Keratinocyte (primary cell): ENCODE measurements at regions not wholly inside any gene's neighbourhood (a gene's known extent, or its start where the extent isn't known, plus 50 kb on each side); places are given as distances from the start of the nearest gene placed in this dataset.

Experiments used
- DNase-seq: peaks from one replicate; pipeline ENCODE4 v3.0.0-alpha.2; 2011; ENCODE audit warnings: low read depth, missing footprints, low spot score
- FAIRE-seq: peaks from 2 replicates; lab custom pipeline; 2011; peaks lifted over from hg19 to GRCh38; lab: Jason Lieb, UNC
- H2AFZ ChIP-seq: 2 replicates; pipeline ENCODE4 v1.6.0; 2012; ENCODE audit warnings: low read length, control low read depth, inconsistent platforms; ENCODE audit not compliant: control insufficient read depth
- H3K27ac ChIP-seq: 2 replicates; pipeline ENCODE4 v1.5.1; 2011; ENCODE audit warnings: low read length; ENCODE audit not compliant: control insufficient read depth, insufficient read depth
- H3K27me3 ChIP-seq: 3 replicates; pipeline ENCODE4 v1.6.0; 2011; ENCODE audit warnings: low read length; ENCODE audit not compliant: control insufficient read depth, insufficient read depth; ENCODE audit errors: extremely low read depth
- H3K36me3 ChIP-seq, 2 experiments: 2 replicates in 1 of 2; 3 replicates in 1 of 2; pipeline ENCODE4 v1.5.1; 2011; ENCODE audit warnings: low read length in 2 of 2, mild to moderate bottlenecking in 1 of 2; ENCODE audit not compliant: control insufficient read depth in 2 of 2, insufficient read depth in 2 of 2; ENCODE audit errors: extremely low read depth in 1 of 2
- H3K4me1 ChIP-seq: 3 replicates; pipeline ENCODE4 v1.5.1; 2011; ENCODE audit warnings: low read length; ENCODE audit not compliant: control insufficient read depth, insufficient read depth; ENCODE audit errors: extremely low read depth
- H3K4me2 ChIP-seq: 3 replicates; pipeline ENCODE4 v1.6.0; 2011; ENCODE audit warnings: low read depth, low read length; ENCODE audit not compliant: control insufficient read depth, insufficient read depth; ENCODE audit errors: extremely low read depth
- H3K4me3 ChIP-seq, 3 experiments: fragments of 200-600 bp in 1 of 3; sonication (generic) in 1 of 3; 2 replicates in 2 of 3; 3 replicates in 1 of 3; pipeline ENCODE4 v1.5.1; 2011 to 2016; ENCODE audit warnings: low read length in 3 of 3, mild to moderate bottlenecking in 3 of 3, control low read depth in 2 of 3, inconsistent platforms in 1 of 3, low read depth in 1 of 3, mixed read lengths in 1 of 3, mixed run types in 1 of 3, moderate library complexity in 1 of 3; ENCODE audit not compliant: control insufficient read depth in 2 of 3, insufficient read depth in 2 of 3; ENCODE audit errors: extremely low read depth in 1 of 3
- H3K79me2 ChIP-seq: 2 replicates; pipeline ENCODE4 v1.6.0; 2012; ENCODE audit warnings: low read length; ENCODE audit not compliant: control insufficient read depth, insufficient read depth
- H3K9ac ChIP-seq: 3 replicates; pipeline ENCODE4 v1.6.0; 2011; ENCODE audit warnings: low read length; ENCODE audit not compliant: control insufficient read depth, insufficient read depth; ENCODE audit errors: extremely low read depth
- H3K9me1 ChIP-seq: 3 replicates; pipeline ENCODE4 v1.6.0; 2011; ENCODE audit warnings: low read length; ENCODE audit not compliant: control insufficient read depth, insufficient read depth; ENCODE audit errors: extremely low read depth
- H3K9me3 ChIP-seq: 2 replicates; pipeline ENCODE4 v1.5.1; 2012; ENCODE audit warnings: low read depth, low read length; ENCODE audit not compliant: control insufficient read depth
- H4K20me1 ChIP-seq: 3 replicates; pipeline ENCODE4 v1.6.0; 2011; ENCODE audit warnings: low read length; ENCODE audit not compliant: control insufficient read depth, insufficient read depth; ENCODE audit errors: extremely low read depth
- CTCF ChIP-seq, 3 experiments: IDR thresholded peaks in 1 of 3; conservative IDR thresholded peaks in 1 of 3; optimal IDR thresholded peaks in 1 of 3; 2 replicates in 2 of 3; 3 replicates in 1 of 3; pipeline versions ENCODE3 to v1.5.1; 2011; ENCODE audit warnings: low read length in 3 of 3, mild to moderate bottlenecking in 3 of 3, moderate library complexity in 2 of 3, control low read depth in 1 of 3, inconsistent platforms in 1 of 3; ENCODE audit not compliant: insufficient read depth in 2 of 3; ENCODE audit errors: extremely low read depth in 1 of 3
- EZH2 ChIP-seq: IDR thresholded peaks from one replicate; pipeline ENCODE4 v1.6.1; 2012; ENCODE audit warnings: inconsistent platforms, mild to moderate bottlenecking, low read length, moderate library complexity
- dilution Hi-C: fragments of 300-500 bp; cut with MboI; formaldehyde crosslinking; loops from one replicate; pipeline ENCODE4 v1.7.0; 2020; ENCODE audit warnings: low sequenced_read_pairs; ENCODE audit not compliant: extremely low pct_ligation_motif_present

GRCh38 chr18:75531212-75531850 is 103.8 kb upstream of the SMIM21 start:
- Histone ChIP-seq H3K79me2 (no peaks in the 10 kb centered on the region), H4K20me1 (no peaks in the 10 kb centered on the region), H3K9ac (no peak overlapping the region), H3K36me3 (no peaks in the 10 kb centered on the region), H2AFZ (no peak overlapping the region), H3K27me3 (no peaks in the 10 kb centered on the region), H3K27ac (no peak overlapping the region), H3K9me1 (no peaks in the 10 kb centered on the region), H3K9me3 (no peaks in the 10 kb centered on the region), H3K4me3 (no peak overlapping the region), H3K4me1 (no peaks in the 10 kb centered on the region), H3K4me2 (no peak overlapping the region)
- dilution Hi-C loops = no loop called here
- TF ChIP-seq CTCF (optimal IDR thresholded peaks at IDR 0.05 in 1 of 3, IDR thresholded peaks at IDR 0.05 in 1 of 3, conservative IDR thresholded peaks at IDR 0.05 in 1 of 3; ENCODE audit: extremely low read depth in 1 of 3, insufficient read depth in 2 of 3, low read length in 3 of 3) = no peak
- no peak for TF ChIP-seq EZH2
- FAIRE-seq = no peak
- no peak for DNase-seq

- Histone ChIP-seq H3K4me2 (no peak overlapping the region), H3K4me3 (no peak overlapping the region), H2AFZ (no peak overlapping the region), H3K9me3 (no peaks in the 10 kb centered on the region), H3K27ac (no peak overlapping the region), H3K9me1 (no peaks in the 10 kb centered on the region), H3K79me2 (no peaks in the 10 kb centered on the region), H3K4me1 (no peaks in the 10 kb centered on the region), H3K36me3 (no peaks in the 10 kb centered on the region), H3K9ac (no peak overlapping the region), H4K20me1 (no peaks in the 10 kb centered on the region), H3K27me3 (no peaks in the 10 kb centered on the region)
- no peak for DNase-seq
- no peak for FAIRE-seq
- TF ChIP-seq CTCF (optimal IDR thresholded peaks at IDR 0.05 in 1 of 3, IDR thresholded peaks at IDR 0.05 in 1 of 3, conservative IDR thresholded peaks at IDR 0.05 in 1 of 3; ENCODE audit: extremely low read depth in 1 of 3, insufficient read depth in 2 of 3, low read length in 3 of 3) (no peak), EZH2 (no peak)
- dilution Hi-C loops = no loop called here
Observed at GRCh38 chr18:75530566-75531211, 103.2 kb upstream of the SMIM21 start.
